Epithelial cell of prostate (primary cell): ENCODE measurements at regions not wholly inside any gene's neighbourhood (a gene's known extent, or its start where the extent isn't known, plus 50 kb on each side); places are given as distances from the start of the nearest gene placed in this dataset.
"Not testable (repeated sequence)": the region's sequence is repeated elsewhere in the genome, so short reads cannot be mapped to it uniquely, and the experiment has no call there.

ENCODE experiments used
- DNase-seq: peaks from one replicate; pipeline ENCODE4 v3.0.0-alpha.2; 2011; ENCODE audit warnings: low read depth, low spot score
- H3K27ac ChIP-seq: fragments of 450-650 bp; 2 replicates; pipeline ENCODE4 v1.5.1; 2017; ENCODE audit warnings: mild to moderate bottlenecking

- no peak for DNase-seq
- H3K27ac ChIP-seq: no peak overlapping the region
Observed at GRCh38 chr10:25849268-25849667, 84.8 kb upstream of the MYO3A start.

GRCh38 chr10:25849988-25850387 is 84.0 kb upstream of the MYO3A start:
- no peak overlapping the region for H3K27ac ChIP-seq
- DNase-seq: no peak

GRCh38 chr10:25851548-25851947 is 82.5 kb upstream of the MYO3A start:
- no peak for DNase-seq
- no peak overlapping the region for H3K27ac ChIP-seq

GRCh38 chr10:25852364-25852941 is 81.6 kb upstream of the MYO3A start:
- no peak overlapping the region for H3K27ac ChIP-seq
- no peak for DNase-seq

GRCh38 chr10:25858076-25858475 is 76.0 kb upstream of the MYO3A start:
- DNase-seq: no peak

GRCh38 chr10:25865267-25865666 is 68.8 kb upstream of the MYO3A start:
- no peak overlapping the region for H3K27ac ChIP-seq
- no peak for DNase-seq

More at GRCh38 chr10:25858076-25858475, 76.0 kb upstream of the MYO3A start:
- no peak overlapping the region for H3K27ac ChIP-seq

- no peak overlapping the region for H3K27ac ChIP-seq
- DNase-seq: no peak
Observed at GRCh38 chr10:25867321-25867720, 66.7 kb upstream of the MYO3A start.

- DNase-seq: no peak
Observed at GRCh38 chr10:25869067-25869591, 64.9 kb upstream of the MYO3A start.

GRCh38 chr10:25869609-25870008 is 64.4 kb upstream of the MYO3A start:
- DNase-seq: no peak
- no peak overlapping the region for H3K27ac ChIP-seq

More at GRCh38 chr10:25869067-25869591, 64.9 kb upstream of the MYO3A start:
- no peak overlapping the region for H3K27ac ChIP-seq

GRCh38 chr10:25874402-25874801 is 59.6 kb upstream of the MYO3A start:
- not testable (repeated sequence) for H3K27ac ChIP-seq, DNase-seq

GRCh38 chr10:25875556-25876165 is 58.4 kb upstream of the MYO3A start:
- DNase-seq: peak; percentile 5
- no peak overlapping the region for H3K27ac ChIP-seq

- DNase-seq: no peak
- H3K27ac ChIP-seq: no peak overlapping the region
Observed at GRCh38 chr10:25877296-25877695, 56.7 kb upstream of the MYO3A start.
